ENCODE measurements at regions not wholly inside any gene's neighbourhood (a gene's known extent, or its start where the extent isn't known, plus 50 kb on each side); places are given as distances from the start of the nearest gene placed in this dataset.
"Not testable (repeated sequence)": the region's sequence is repeated elsewhere in the genome, so short reads cannot be mapped to it uniquely, and the experiment has no call there.

- Histone ChIP-seq H3K36me3 (replicated peaks; ENCODE audit: control insufficient read depth, insufficient read depth, low read length) (no peaks in the 10 kb centered on the region), H3K27me3 (ENCODE audit: control insufficient read depth, insufficient read depth, low read length) (no peaks in the 10 kb centered on the region), H3K4me3 (ENCODE audit: insufficient read depth, low read depth, low read length) (no peak overlapping the region)
- no peak for DNase-seq
These were observed 380.5 kb downstream of the DSEL start for GRCh38 chr18:67135981-67136380.

- H3K36me3 ChIP-seq (replicated peaks; ENCODE audit: control insufficient read depth, insufficient read depth, low read length), result no peaks in the 10 kb centered on the region
- DNase-seq, result no peak
- H3K4me3 ChIP-seq (ENCODE audit: insufficient read depth, low read depth, low read length), result no peak overlapping the region
- no peaks in the 10 kb centered on the region for H3K27me3 ChIP-seq (ENCODE audit: control insufficient read depth, insufficient read depth, low read length)
These were observed 381.6 kb downstream of the DSEL start for GRCh38 chr18:67134911-67135310.

- no peaks in the 10 kb centered on the region for H3K27me3 ChIP-seq (ENCODE audit: control insufficient read depth, insufficient read depth, low read length)
- no peaks in the 10 kb centered on the region for H3K36me3 ChIP-seq (replicated peaks; ENCODE audit: control insufficient read depth, insufficient read depth, low read length)
- H3K4me3 ChIP-seq (ENCODE audit: insufficient read depth, low read depth, low read length), result no peak overlapping the region
- no peak for DNase-seq
These were observed 382.9 kb downstream of the DSEL start for GRCh38 chr18:67133669-67134068.

- Histone ChIP-seq H3K36me3 (replicated peaks; ENCODE audit: control insufficient read depth, insufficient read depth, low read length) (no peaks in the 10 kb centered on the region), H3K4me3 (ENCODE audit: insufficient read depth, low read depth, low read length) (no peak overlapping the region), H3K27me3 (ENCODE audit: control insufficient read depth, insufficient read depth, low read length) (no peaks in the 10 kb centered on the region)
- DNase-seq, result no peak
These were observed 383.6 kb downstream of the DSEL start for GRCh38 chr18:67132919-67133318.

- Histone ChIP-seq H3K27me3 (ENCODE audit: control insufficient read depth, insufficient read depth, low read length) (no peaks in the 10 kb centered on the region), H3K36me3 (replicated peaks; ENCODE audit: control insufficient read depth, insufficient read depth, low read length) (no peaks in the 10 kb centered on the region), H3K4me3 (ENCODE audit: insufficient read depth, low read depth, low read length) (no peak overlapping the region)
- no peak for DNase-seq
These were observed 385.0 kb downstream of the DSEL start for GRCh38 chr18:67131498-67131897.

GRCh38 chr18:67126751-67127150 lies 389.8 kb downstream of the DSEL start:
- H3K27me3 ChIP-seq (ENCODE audit: control insufficient read depth, insufficient read depth, low read length); DNase-seq; H3K36me3 ChIP-seq (replicated peaks; ENCODE audit: control insufficient read depth, insufficient read depth, low read length); H3K4me3 ChIP-seq (ENCODE audit: insufficient read depth, low read depth, low read length): not testable (repeated sequence)

- Histone ChIP-seq H3K36me3 (replicated peaks; ENCODE audit: control insufficient read depth, insufficient read depth, low read length) (no peaks in the 10 kb centered on the region), H3K27me3 (ENCODE audit: control insufficient read depth, insufficient read depth, low read length) (no peaks in the 10 kb centered on the region), H3K4me3 (ENCODE audit: insufficient read depth, low read depth, low read length) (no peak overlapping the region)
- DNase-seq, result no peak
These were observed 392.6 kb downstream of the DSEL start for GRCh38 chr18:67123901-67124300.

GRCh38 chr18:67117804-67118203 lies 398.7 kb downstream of the DSEL start:
- H3K36me3 ChIP-seq (replicated peaks; ENCODE audit: control insufficient read depth, insufficient read depth, low read length), result no peaks in the 10 kb centered on the region
- H3K4me3 ChIP-seq (ENCODE audit: insufficient read depth, low read depth, low read length), result no peak overlapping the region
- H3K27me3 ChIP-seq (ENCODE audit: control insufficient read depth, insufficient read depth, low read length), result no peaks in the 10 kb centered on the region
- no peak for DNase-seq

GRCh38 chr18:67109535-67109934 lies 407.0 kb downstream of the DSEL start:
- Histone ChIP-seq H3K36me3 (replicated peaks; ENCODE audit: control insufficient read depth, insufficient read depth, low read length) (no peaks in the 10 kb centered on the region), H3K4me3 (ENCODE audit: insufficient read depth, low read depth, low read length) (no peak overlapping the region), H3K27me3 (ENCODE audit: control insufficient read depth, insufficient read depth, low read length) (no peaks in the 10 kb centered on the region)
- no peak for DNase-seq

- no peaks in the 10 kb centered on the region for H3K27me3 ChIP-seq (ENCODE audit: control insufficient read depth, insufficient read depth, low read length)
- no peak for DNase-seq
- no peak overlapping the region for H3K4me3 ChIP-seq (ENCODE audit: insufficient read depth, low read depth, low read length)
- H3K36me3 ChIP-seq (replicated peaks; ENCODE audit: control insufficient read depth, insufficient read depth, low read length), result no peaks in the 10 kb centered on the region
These were observed 407.6 kb downstream of the DSEL start for GRCh38 chr18:67108894-67109293.

- no peaks in the 10 kb centered on the region for H3K27me3 ChIP-seq (ENCODE audit: control insufficient read depth, insufficient read depth, low read length)
- no peak overlapping the region for H3K4me3 ChIP-seq (ENCODE audit: insufficient read depth, low read depth, low read length)
- H3K36me3 ChIP-seq (replicated peaks; ENCODE audit: control insufficient read depth, insufficient read depth, low read length), result no peaks in the 10 kb centered on the region
- DNase-seq, result peak; percentile 7
These were observed 411.7 kb downstream of the DSEL start for GRCh38 chr18:67104700-67105284.

GRCh38 chr18:67094123-67094522 lies 422.4 kb downstream of the DSEL start:
- no peaks in the 10 kb centered on the region for H3K36me3 ChIP-seq (replicated peaks; ENCODE audit: control insufficient read depth, insufficient read depth, low read length)
- H3K4me3 ChIP-seq (ENCODE audit: insufficient read depth, low read depth, low read length), result no peak overlapping the region
- H3K27me3 ChIP-seq (ENCODE audit: control insufficient read depth, insufficient read depth, low read length), result no peaks in the 10 kb centered on the region
- no peak for DNase-seq

- Histone ChIP-seq H3K27me3 (ENCODE audit: control insufficient read depth, insufficient read depth, low read length) (no peaks in the 10 kb centered on the region), H3K36me3 (replicated peaks; ENCODE audit: control insufficient read depth, insufficient read depth, low read length) (no peaks in the 10 kb centered on the region), H3K4me3 (ENCODE audit: insufficient read depth, low read depth, low read length) (no peak overlapping the region)
- no peak for DNase-seq
These were observed 424.4 kb downstream of the DSEL start for GRCh38 chr18:67092141-67092540.

- no peaks in the 10 kb centered on the region for H3K27me3 ChIP-seq (ENCODE audit: control insufficient read depth, insufficient read depth, low read length)
- DNase-seq, result no peak
- H3K36me3 ChIP-seq (replicated peaks; ENCODE audit: control insufficient read depth, insufficient read depth, low read length), result no peaks in the 10 kb centered on the region
- H3K4me3 ChIP-seq (ENCODE audit: insufficient read depth, low read depth, low read length), result no peak overlapping the region
These were observed 434.9 kb downstream of the DSEL start for GRCh38 chr18:67081482-67082211.

GRCh38 chr18:67080601-67081000 lies 435.9 kb downstream of the DSEL start:
- no peak for DNase-seq
- no peaks in the 10 kb centered on the region for H3K36me3 ChIP-seq (replicated peaks; ENCODE audit: control insufficient read depth, insufficient read depth, low read length)
- no peaks in the 10 kb centered on the region for H3K27me3 ChIP-seq (ENCODE audit: control insufficient read depth, insufficient read depth, low read length)
- no peak overlapping the region for H3K4me3 ChIP-seq (ENCODE audit: insufficient read depth, low read depth, low read length)

Measured in H7 (cell line).